NCI-H446 (cell line): ENCODE measurements at regions not wholly inside any gene's neighbourhood (a gene's known extent, or its start where the extent isn't known, plus 50 kb on each side); places are given as distances from the start of the nearest gene placed in this dataset.

ENCODE experiments used
- DNase-seq, 2 experiments: peaks; one replicate each; lab custom pipeline; 2025; lab: John Stamatoyannopoulos, UW

DNA sequence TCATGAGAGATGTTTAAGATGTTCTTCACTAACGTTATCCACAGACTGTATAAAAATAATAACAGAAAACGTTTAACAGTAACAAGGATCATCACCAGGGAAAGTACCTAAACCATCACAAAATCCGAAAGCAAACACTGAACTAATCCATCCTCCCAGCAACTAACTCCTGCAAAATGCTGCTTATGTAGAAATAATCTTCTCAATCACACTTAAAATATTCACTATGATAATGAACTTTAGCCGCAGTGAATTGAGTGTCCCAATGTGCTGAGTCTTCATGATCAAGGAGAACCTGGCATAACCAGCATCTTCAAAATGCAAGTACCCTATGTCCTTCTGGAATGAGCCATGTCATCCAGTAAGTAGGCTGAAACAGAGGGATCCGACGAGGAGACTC, 166.1 kb downstream of the LTN1 start:
- no peak for DNase-seq

DNA sequence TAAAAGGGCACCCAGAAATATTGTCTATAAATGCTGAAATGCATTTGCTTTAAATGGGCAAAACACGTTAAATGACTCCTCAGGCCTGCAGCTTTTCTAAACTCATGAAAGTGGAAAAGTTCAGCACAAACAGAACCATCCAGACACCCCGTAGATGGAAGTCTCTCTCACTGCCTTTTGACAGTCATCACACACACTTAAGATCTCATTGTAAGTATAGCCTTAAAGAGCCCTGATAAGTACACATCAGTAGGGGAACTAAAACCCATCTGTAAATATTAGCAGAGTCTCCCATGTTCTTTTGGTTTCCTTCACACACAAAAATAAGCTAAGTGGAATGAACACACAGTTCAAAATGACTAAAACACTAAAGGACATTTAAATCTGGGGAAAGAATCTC, 166.7 kb downstream of the LTN1 start:
- DNase-seq: no peak

DNA sequence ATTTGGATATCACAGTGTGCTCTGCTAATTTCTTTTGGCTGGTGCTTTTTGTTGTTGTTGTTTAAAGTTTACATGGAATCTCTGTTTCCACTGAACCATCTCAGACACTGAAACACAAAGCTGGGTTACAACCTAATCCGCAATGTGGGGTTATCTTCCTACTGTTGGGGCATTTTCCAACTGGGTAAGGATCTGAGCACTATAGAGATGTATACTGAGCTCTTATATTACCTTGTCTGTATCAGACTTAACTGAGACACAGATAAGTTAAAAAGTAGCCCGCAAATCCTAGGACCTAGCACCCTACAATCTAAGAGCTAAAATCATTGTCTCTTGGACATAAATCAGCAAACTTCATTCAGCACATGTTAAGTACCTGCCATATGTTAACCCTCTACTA, 169.2 kb downstream of the LTN1 start:
- no peak for DNase-seq

DNA sequence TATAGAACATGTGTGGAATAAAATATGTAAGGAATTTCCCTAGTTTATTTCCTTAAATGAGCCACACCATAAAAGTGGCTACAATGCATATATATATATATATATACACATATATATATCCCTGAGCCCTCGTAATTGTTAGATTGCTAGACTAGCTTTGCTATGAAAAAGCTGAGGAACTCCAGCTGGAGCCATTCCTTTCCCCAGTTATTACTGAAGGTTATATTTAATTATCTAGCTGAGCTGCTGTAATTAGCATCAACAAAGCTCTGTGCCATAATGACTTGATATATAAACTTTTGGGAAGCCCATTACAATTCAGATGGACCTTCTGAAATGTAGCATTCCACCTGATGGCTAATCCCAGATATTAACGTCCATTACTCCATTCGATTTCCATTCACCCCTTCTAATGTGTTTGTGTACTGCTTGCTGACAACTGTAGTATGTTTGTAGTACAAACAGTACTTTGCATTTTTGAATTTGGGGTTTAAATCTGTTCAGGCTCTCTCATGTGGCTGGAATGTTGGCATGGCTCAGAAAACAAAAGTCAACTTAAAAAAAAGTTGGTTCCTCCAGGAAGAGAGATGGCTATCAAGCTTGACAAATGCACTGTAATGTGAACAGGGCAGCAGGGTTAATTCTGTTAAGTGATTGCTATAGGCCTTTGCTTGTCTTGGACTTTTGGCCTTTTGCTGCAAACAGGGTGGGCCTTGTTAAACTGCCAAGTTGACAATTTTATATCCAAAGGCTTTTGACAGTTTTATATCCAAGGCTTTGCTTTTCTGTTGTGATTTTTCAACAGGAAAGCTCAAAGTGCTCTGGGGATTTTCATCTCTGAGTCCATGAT, 170.0 kb downstream of the LTN1 start:
- DNase-seq: no peak

DNA sequence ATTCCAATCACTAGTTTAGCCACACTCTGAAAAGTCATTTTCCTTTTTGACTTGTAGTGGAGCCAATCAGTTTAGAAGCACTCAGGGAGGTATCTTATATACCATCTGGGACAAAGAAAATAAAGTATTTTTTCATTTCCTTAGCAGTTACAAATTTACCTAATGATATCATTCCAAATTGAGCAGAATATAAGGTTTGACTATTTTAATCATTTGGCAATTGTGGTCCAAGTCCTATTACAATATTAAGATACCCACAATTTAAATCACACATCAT, 170.6 kb downstream of the LTN1 start:
- no peak for DNase-seq

DNA sequence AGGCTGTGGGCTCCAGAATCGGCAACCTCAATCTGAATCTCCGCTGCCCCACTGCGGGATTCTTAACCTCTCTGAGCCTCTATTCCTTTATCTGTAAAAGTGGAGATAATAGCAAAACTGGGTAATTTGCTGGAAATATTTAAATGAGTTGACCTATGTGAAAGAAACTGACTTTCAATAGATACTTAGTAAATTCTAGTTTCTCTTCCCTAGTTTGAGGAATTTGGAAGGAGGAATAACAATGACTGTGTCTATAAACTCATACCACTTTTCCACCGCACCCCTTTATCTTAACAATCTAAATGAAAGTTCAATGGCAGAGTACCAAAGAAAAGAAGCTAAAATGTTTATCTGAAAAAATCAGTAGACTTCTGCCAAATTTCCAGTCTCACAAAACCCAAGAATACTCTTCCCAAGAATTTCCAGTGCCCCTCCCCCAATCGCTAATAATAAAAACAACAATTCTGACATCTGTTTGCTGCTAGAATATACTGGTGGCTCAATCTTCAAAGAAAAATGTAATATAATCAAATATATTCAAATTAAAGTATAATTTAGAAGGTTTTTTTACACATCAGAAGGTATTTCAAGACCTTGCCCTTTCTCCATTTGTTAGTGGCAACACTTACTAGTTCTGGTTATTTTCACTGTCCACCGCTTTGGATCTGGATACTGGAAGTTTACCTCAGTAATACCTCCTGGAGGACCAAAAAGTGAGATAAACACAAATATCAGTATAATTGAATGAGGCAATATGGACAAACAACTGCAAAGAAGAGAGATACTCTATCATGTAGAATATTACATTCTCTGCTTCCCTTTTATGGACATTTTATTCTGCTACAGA, 171.2 kb downstream of the LTN1 start:
- DNase-seq: no peak

DNA sequence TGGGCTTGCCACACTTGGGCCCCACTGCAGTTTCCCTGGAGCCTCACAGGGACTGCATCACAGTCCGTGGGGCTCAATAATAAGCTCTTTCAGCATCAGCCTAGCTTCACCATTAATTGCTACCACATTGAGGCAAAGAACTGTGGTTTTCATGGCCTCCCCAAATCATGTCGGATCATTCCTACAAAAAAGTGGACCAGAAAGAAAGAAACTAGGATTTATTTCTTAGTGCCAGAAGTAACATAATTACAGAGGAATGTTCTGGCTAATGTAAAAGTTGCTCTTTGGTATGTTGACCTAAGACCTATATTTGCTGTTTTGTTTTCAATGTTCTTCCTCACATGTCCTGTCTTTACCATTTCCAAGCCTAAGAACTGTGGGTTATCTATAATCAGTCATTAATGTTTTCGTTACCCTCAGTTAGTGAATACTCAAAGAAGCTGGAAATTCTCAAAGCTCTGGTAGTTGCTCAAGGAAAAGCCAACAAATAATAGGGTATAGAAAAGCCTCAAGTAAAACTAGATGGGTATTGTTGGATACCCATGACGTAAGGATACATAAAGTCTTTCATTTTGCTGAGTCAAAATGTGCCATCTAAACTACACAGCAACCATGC, 173.9 kb downstream of the LTN1 start:
- no peak for DNase-seq

DNA sequence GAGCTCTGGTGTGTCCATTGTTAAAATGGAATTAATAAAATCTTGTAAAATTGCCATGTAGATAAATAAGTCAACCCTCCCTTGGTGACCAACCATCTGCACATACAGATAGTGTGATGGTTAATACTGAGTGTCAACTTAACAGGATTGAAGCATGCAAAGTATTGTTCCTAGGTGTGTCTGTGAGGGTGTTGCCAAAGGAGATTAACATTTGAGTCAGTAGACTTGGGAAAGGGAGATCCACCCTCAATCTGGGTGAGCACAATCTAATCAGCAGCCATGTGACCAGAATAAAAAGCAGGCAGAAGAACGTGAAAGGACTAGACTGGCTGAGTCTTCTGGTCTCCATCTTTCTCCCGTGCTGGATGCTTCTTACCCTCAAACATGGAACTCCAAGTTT, 174.8 kb downstream of the LTN1 start:
- no peak for DNase-seq

DNA sequence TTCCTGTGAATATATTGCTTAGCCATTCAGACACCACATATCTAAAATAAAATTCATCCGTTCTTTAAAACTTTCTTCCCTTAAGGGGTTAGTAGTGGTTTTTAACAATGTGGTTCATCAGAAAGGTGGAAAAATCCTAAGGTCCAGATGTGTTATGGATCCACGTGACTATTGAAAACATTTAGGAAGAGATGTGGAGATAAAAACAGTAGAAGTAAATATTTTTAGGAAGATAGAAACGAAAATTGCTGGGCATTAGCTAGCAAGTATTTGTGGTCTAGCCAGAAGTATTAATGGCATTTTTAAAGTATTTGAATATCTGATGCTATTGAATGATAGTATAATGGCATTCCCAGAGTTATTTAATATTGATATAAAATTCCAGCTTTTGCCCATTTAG, 180.8 kb downstream of the LTN1 start:
- no peak for DNase-seq

DNA sequence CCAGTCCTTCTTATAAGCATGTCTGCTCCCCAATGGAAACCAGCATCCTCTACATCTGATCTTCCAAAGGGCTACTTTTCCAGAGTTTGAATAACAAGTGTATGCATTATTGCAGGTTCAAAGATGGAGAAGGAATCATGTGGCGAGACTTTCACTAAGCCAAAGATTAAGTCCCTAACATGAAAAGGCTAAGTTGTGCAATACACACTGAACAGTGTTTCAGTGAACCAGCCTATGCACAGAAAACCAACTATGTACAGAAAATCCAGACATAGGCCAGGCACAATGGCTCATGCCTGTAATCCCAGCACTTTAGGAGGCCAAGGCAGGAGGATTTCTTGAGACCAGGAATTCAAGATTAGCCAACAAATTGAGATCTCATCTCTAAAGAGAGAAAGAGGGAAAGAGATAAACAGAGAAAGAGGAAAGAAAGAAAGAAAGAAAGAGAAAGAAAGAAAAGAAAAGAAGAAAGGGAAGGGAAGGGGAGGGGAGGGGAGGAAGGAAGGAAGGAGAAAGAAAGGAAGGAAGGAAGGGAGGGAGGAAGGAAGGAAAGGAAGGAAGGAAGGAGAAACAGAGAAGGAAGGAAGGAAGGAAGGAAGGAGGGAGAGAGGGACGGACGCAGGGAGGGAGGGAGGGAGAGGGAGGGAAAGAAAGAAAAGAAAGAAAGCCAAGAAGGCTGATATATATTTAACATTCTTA, 181.7 kb downstream of the LTN1 start:
- no peak for DNase-seq

DNA sequence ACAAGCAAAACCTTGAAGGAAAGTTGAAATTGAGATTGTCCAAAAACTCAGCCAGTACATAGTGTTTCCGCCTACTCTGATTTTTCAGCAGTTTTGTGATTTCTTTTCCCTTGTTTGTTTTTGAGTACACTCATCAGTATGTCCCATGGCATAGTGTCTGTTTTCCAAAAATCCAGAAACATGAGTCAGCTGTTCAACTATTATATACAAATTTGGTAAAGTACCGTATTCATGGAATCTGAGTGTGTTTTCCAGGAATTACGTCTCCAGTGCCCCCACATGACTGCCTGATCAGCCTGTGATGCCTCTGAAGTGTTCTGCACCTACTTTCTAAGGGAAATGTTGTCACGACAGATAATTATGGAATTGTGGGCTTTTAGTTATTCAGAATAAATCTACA, 186.8 kb downstream of the LTN1 start:
- DNase-seq: no peak

DNA sequence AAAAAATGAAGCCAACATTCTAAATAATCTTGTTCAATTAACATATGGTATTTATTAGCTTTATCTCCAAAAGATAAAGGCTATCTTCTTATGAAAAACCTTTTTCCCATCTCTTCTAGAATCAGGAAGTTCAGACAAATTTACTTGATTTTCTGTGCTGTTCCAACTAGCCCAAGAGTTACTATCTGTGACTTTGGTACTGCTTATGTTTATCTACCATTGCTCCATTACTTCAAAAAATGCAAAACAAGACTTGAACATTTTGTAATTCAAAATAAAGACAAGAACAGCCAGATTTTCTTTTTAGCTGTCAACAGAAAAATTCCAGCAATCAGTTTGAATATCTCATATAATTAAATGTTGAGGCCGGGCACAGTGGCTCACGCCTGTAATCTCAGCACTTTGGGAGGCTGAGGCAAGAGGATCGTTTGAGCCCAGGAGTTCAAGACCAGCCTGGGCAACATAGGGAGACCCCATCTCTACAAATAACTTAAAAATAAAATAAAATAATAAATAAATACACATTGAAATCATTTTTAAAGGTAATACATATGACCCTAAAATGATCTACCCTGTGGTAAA, 188.5 kb downstream of the LTN1 start:
- DNase-seq: no peak

DNA sequence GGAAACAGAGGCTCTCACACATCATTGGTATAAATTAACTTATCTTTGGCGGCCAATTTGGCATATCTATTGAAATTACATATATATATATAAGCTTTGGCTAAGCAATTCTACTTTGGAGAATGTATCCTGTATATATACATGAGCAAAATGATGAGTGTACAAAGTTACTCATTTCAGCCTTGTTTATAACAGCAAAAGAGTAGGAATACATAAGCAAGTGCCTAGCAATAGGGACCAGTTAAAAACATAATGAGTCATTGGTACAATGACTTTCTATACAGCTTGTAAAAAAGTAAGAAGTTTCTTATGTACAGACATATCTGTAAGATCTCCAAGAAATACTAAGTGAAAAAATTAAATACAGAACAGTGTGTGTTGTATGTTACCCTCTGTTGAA, 190.8 kb downstream of the LTN1 start:
- DNase-seq: no peak

DNA sequence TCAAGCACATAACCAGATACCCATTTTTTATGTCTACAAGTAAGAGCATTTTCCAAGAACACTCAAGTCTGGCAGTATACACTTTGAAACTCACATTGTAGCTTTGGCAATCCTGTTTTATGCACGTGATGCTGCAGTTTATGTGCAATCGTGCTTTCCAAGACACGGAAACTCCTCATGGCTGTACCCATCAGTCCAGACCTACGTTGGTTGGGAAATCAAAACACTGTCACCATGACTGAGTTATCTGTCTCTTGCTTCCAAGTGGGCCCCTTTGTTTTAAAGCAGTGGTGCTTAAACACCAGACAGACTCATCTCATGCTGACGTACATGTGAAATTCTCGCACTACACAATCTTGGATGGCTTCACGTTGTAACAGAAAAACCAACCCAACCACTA, 192.8 kb downstream of the LTN1 start:
- no peak for DNase-seq

DNA sequence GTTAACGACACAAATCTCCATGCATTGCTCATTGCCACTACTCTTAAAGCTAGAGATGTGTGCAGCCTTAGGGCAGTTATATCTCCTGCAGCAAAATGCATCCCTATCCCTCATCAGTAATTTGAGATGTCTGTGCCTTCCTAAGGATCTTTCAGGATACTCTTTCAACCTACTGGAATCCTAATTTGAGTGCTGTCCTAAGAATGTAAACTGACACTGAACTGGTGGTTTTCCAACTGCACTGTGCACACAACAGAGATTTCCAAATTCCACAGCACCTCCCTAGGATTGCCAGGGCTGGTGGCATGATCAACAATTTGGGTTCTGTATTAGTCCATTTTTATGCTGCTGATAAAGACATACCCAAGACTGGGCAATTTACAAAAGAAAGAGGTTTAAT, 193.9 kb downstream of the LTN1 start:
- DNase-seq: no peak

DNA sequence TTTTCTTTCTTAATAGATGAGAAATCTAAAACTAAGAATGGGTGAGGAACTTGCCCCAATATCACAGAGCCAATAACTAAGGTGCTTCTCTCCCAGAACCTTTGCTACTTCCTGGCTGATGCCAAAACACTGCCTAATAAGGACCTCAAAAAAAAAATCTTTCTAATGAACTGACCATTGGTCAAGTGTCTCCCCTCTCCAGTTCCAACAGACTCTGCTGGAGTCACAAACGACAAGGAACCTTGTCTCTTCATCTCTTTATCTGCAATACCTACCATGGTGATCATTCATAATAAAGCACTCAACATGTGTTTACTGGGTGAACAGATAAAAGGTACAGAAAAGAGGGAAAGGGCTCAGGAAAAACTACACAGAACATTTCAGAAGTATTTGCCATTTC, 197.4 kb downstream of the LTN1 start:
- DNase-seq: no peak

DNA sequence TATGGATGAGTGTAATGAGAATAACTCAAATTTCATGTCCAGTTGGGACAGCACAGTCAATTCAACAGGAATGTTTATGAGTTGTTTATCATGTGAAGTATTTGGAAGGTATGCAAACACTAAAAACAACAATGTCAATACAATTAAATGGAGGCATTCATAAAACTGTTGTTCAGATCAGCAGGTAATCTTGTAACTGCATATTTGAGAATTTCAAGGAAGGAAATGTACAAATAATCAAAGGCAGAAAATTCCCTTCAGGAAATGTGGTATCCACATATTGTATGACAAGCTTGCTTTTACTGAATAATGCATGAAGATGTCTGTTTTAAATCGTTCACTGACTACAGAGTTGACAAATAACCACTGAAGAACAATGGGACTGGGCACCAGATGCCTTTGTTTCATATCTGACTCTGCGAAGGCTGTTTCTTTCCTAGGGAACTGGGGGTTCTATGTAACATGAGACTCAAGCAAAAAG, 198.3 kb downstream of the LTN1 start:
- no peak for DNase-seq

DNA sequence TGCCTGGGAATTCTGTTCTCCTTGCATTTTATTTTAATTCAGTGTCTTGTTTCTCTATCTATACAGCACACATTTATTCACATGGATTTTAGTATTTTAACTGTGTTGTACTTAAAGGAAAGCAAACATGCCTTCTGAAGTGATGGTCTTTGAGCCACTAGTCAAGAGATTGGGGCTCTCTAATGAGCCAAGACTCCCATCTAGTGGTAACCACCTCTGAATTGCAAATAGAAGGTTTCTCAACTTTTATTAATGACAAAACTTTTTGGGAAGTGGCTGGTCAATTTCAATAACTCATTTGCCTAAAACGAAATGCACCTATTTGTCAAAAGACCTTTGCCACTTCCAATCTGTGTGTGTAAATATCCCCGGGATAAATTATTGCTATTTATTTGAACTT, 199.6 kb downstream of the LTN1 start:
- DNase-seq: no peak

DNA sequence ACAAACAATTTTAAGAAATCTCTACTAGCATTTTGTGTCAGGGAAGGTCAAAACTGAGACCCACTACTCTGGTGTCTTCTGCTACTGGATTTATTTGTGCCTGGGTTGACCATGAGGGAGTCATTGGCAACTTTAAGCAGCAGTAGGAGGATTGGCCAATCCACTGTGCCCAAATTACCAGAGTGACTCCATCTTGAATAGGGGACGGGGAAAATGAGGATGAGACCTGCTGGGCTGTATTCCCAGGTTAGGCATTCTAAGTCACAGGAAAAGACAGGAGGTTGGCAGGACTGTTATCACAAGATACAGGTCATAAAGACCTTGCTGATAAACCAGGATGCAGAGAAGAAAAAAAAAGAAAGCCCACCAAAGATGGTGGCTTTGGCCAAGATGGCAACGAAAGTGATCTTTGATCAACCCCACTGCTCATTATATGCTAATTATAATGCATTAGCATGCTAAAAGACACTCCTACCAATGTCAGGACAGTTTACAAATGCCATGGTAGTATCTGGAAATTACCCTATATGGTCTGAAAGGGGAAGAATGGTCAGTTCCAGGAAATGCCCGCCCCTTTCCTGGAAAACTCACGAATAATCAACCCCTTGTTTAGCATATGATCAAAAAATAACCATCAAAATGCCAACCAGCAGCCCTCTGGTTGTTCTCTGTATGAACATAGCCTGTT, 200.9 kb downstream of the LTN1 start:
- DNase-seq: no peak

DNA sequence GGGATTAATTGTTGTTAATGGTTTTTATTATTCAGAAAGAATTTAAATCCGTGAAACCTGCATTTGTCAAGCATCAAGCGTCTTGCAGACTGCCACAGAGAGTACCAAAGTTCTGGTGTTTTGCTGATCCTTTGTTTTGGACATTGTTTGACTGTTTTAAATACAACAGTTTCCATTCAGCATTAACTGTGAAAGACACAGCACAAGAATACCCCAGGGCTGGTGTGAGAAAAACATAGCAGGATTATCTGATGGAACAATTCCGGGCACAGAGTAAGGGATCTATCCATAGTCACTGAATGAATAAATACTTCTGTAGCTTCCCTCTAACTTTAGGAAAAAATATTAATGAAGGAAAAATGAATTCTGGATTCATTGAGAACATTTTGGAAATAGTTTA, 202.3 kb downstream of the LTN1 start:
- no peak for DNase-seq

DNA sequence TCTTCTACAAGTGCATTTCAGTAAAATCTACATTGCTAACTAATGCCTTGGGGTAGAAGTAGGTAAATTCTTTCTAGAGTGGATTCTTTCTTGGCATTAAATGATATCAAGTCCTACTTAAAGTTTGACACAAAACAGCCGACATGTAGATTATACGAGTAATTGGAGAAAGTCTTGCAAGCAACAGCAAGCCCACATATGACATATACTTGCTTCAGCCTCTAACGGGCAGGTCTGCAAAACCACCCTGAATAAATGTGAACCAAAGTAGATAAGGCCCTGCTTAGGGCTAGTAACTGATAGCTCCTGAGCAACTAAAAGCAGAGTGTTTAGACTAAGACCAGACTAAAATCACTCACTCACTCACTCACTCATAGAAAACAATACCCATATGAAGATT, 203.2 kb downstream of the LTN1 start:
- DNase-seq: no peak

DNA sequence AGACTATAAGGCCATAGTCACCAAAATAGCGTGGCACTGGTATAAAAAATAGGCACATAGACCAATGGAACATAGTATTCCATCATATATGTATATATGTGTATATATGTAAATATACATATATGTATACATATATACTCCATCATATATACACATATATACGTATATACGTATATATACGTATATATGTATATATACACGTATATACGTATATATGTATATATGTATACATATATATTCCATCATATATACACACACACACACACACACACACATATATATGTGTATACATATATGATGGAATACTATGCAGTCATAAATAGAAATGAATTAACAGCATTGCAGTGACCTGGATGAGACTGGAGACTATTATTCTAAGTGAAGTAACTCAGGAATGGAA, 204.6 kb downstream of the LTN1 start:
- DNase-seq: no peak
